ENCODE measurements at regions not wholly inside any gene's neighbourhood (a gene's known extent, or its start where the extent isn't known, plus 50 kb on each side); places are given as distances from the start of the nearest gene placed in this dataset.

GRCh38 chr2:120421126-120421829, 75.3 kb downstream of the INHBB start:
- Histone ChIP-seq H2AFZ (ENCODE audit: low read length) (no peak overlapping the region), H3K9me2 (ENCODE audit: low read depth, low read length) (no peaks in the 10 kb centered on the region), H3K36me3 (ENCODE audit: insufficient read depth, low read length) (no peaks in the 10 kb centered on the region), H3K9ac (ENCODE audit: low read length) (no peak overlapping the region), H3K4me3 (ENCODE audit: low read depth, low read length, poor library complexity, severe bottlenecking) (no peak overlapping the region), H3K27ac (ENCODE audit: low read depth, low read length, poor library complexity, severe bottlenecking) (no peak overlapping the region), H3K4me2 (ENCODE audit: low read length) (no peak overlapping the region), H3K27me3 (ENCODE audit: insufficient read depth, low read length) (no peaks in the 10 kb centered on the region; the same call in 1 of the 2 replicates), H3F3A (ENCODE audit: insufficient read depth, low read length) (no peaks in the 10 kb centered on the region), H3K4me1 (ENCODE audit: insufficient read depth, low read length, severe bottlenecking) (no peaks in the 10 kb centered on the region), H3K79me2 (ENCODE audit: insufficient read depth, low read length) (no peaks in the 10 kb centered on the region), H3K9me3 (ENCODE audit: low read length) (no peaks in the 10 kb centered on the region), H4K20me1 (ENCODE audit: insufficient read depth, low read length) (no peaks in the 10 kb centered on the region)
- TF ChIP-seq EZH2 (IDR thresholded peaks at IDR 0.05; ENCODE audit: borderline replicate concordance, low read length), result no peak
- TF ChIP-seq, protein P1, sequence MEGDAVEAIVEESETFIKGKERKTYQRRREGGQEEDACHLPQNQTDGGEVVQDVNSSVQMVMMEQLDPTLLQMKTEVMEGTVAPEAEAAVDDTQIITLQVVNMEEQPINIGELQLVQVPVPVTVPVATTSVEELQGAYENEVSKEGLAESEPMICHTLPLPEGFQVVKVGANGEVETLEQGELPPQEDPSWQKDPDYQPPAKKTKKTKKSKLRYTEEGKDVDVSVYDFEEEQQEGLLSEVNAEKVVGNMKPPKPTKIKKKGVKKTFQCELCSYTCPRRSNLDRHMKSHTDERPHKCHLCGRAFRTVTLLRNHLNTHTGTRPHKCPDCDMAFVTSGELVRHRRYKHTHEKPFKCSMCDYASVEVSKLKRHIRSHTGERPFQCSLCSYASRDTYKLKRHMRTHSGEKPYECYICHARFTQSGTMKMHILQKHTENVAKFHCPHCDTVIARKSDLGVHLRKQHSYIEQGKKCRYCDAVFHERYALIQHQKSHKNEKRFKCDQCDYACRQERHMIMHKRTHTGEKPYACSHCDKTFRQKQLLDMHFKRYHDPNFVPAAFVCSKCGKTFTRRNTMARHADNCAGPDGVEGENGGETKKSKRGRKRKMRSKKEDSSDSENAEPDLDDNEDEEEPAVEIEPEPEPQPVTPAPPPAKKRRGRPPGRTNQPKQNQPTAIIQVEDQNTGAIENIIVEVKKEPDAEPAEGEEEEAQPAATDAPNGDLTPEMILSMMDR (IDR thresholded peaks at IDR 0.05; ENCODE audit: low read length), result no peak

- Histone ChIP-seq H3K9me3 (ENCODE audit: low read length) (no peaks in the 10 kb centered on the region), H3K4me1 (ENCODE audit: insufficient read depth, low read length, severe bottlenecking) (no peaks in the 10 kb centered on the region), H3K4me3 (ENCODE audit: low read depth, low read length, poor library complexity, severe bottlenecking) (no peak overlapping the region), H3K9me2 (ENCODE audit: low read depth, low read length) (no peaks in the 10 kb centered on the region), H3K79me2 (ENCODE audit: insufficient read depth, low read length) (no peaks in the 10 kb centered on the region), H2AFZ (ENCODE audit: low read length) (no peak overlapping the region), H3K36me3 (ENCODE audit: insufficient read depth, low read length) (no peaks in the 10 kb centered on the region), H3K27me3 (ENCODE audit: insufficient read depth, low read length) (no peaks in the 10 kb centered on the region; the same call in 1 of the 2 replicates), H3F3A (ENCODE audit: insufficient read depth, low read length) (no peaks in the 10 kb centered on the region), H3K4me2 (ENCODE audit: low read length) (no peak overlapping the region), H4K20me1 (ENCODE audit: insufficient read depth, low read length) (no peaks in the 10 kb centered on the region), H3K9ac (ENCODE audit: low read length) (no peak overlapping the region), H3K27ac (ENCODE audit: low read depth, low read length, poor library complexity, severe bottlenecking) (no peak overlapping the region)
- TF ChIP-seq, protein P1 (IDR thresholded peaks at IDR 0.05; ENCODE audit: low read length), result no peak
- TF ChIP-seq EZH2 (IDR thresholded peaks at IDR 0.05; ENCODE audit: borderline replicate concordance, low read length), result no peak
Measured at GRCh38 chr2:120421830-120422175, 75.9 kb downstream of the INHBB start.

- H3F3A ChIP-seq (ENCODE audit: insufficient read depth, low read length), result no peaks in the 10 kb centered on the region
- H3K36me3 ChIP-seq (ENCODE audit: insufficient read depth, low read length), result no peaks in the 10 kb centered on the region
- no peaks in the 10 kb centered on the region for H4K20me1 ChIP-seq (ENCODE audit: insufficient read depth, low read length)
- H3K27ac ChIP-seq (ENCODE audit: low read depth, low read length, poor library complexity, severe bottlenecking), result no peak overlapping the region
- H3K9me3 ChIP-seq (ENCODE audit: low read length), result no peaks in the 10 kb centered on the region
- H3K79me2 ChIP-seq (ENCODE audit: insufficient read depth, low read length), result no peaks in the 10 kb centered on the region
- H3K9me2 ChIP-seq (ENCODE audit: low read depth, low read length), result no peaks in the 10 kb centered on the region
- no peak overlapping the region for H3K9ac ChIP-seq (ENCODE audit: low read length)
- no peaks in the 10 kb centered on the region; the same call in 1 of the 2 replicates for H3K27me3 ChIP-seq (ENCODE audit: insufficient read depth, low read length)
- H3K4me1 ChIP-seq (ENCODE audit: insufficient read depth, low read length, severe bottlenecking), result no peaks in the 10 kb centered on the region
- H2AFZ ChIP-seq (ENCODE audit: low read length), result no peak overlapping the region
- H3K4me3 ChIP-seq (ENCODE audit: low read depth, low read length, poor library complexity, severe bottlenecking), result no peak overlapping the region
- no peak overlapping the region for H3K4me2 ChIP-seq (ENCODE audit: low read length)
- TF ChIP-seq EZH2 (IDR thresholded peaks at IDR 0.05; ENCODE audit: borderline replicate concordance, low read length), result no peak
- TF ChIP-seq, protein P1 (IDR thresholded peaks at IDR 0.05; ENCODE audit: low read length), result no peak
Measured at GRCh38 chr2:120422465-120423160, 76.7 kb downstream of the INHBB start.

All from OCI-LY1 (cell line).